Neutrophil (primary cell): ENCODE measurements at regions not wholly inside any gene's neighbourhood (a gene's known extent, or its start where the extent isn't known, plus 50 kb on each side); places are given as distances from the start of the nearest gene placed in this dataset.

Source experiments
- H3K27ac ChIP-seq: fragments of 200-600 bp; sonication (generic); 2 replicates; pipeline ENCODE4 v1.5.1; 2016; ENCODE audit warnings: mild to moderate bottlenecking, moderate library complexity
- H3K27me3 ChIP-seq: fragments of 200-600 bp; sonication (generic); 2 replicates; pipeline ENCODE4 v1.6.0; 2016; ENCODE audit warnings: mild to moderate bottlenecking
- H3K36me3 ChIP-seq: fragments of 200-600 bp; sonication (generic); 2 replicates; pipeline ENCODE4 v1.5.1; 2017
- H3K4me1 ChIP-seq, 2 experiments: fragments of 200-600 bp in 1 of 2; sonication (generic) in 1 of 2; 1 replicate in 1 of 2; 2 replicates in 1 of 2; pipeline versions ENCODE4 v1.5.1 to v1.6.1; 2013 to 2016; ENCODE audit warnings: low read depth in 1 of 2, low read length in 1 of 2, mild to moderate bottlenecking in 1 of 2, moderate library complexity in 1 of 2; ENCODE audit not compliant: control insufficient read depth in 1 of 2, insufficient read depth in 1 of 2
- H3K4me3 ChIP-seq, 2 experiments: fragments of 200-600 bp in 1 of 2; sonication (generic) in 1 of 2; 1 replicate in 1 of 2; 2 replicates in 1 of 2; pipeline ENCODE4 v1.5.1; 2013 to 2016; ENCODE audit warnings: low read depth in 1 of 2, low read length in 1 of 2, mild to moderate bottlenecking in 1 of 2, moderate library complexity in 1 of 2
- H3K9me3 ChIP-seq: fragments of 200-600 bp; sonication (generic); 2 replicates; pipeline ENCODE4 v1.5.1; 2016
- CTCF ChIP-seq: fragments of 200-600 bp; sonication (generic); IDR thresholded peaks from 2 replicates; pipeline ENCODE4 v1.5.1; 2016; ENCODE audit warnings: antibody characterized with exemption

DNA sequence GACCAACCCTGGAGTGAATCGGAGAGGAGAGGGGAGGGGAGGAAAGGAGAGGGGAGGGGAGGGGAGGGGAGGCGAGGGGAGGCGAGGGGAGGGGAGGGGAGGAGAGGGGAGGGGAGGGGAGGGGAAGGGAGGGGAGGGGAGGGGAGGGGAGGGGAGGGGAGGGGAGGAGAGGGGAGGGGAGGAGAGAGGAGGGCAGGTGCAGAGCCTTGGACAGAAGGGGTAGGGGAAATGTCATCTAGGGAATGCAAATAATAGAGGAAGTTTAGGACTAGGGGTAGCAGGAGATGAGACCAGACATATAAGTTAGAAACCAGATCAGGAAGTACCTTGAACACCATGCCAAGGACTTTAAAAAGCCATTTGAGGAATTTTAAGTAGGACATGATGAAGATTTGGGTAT is 119.8 kb downstream of the RBFOX3 start:
- H3K9me3 ChIP-seq: no peaks in the 10 kb centered on the region
- no peaks in the 10 kb centered on the region for H3K36me3 ChIP-seq
- TF ChIP-seq CTCF: no peak
- H3K27me3 ChIP-seq: peaks cover 22% of the 10 kb centered on the region
- no peak overlapping the region for H3K27ac ChIP-seq
- H3K4me3 ChIP-seq: no peak overlapping the region
- H3K4me1 ChIP-seq: no peaks in the 10 kb centered on the region

DNA sequence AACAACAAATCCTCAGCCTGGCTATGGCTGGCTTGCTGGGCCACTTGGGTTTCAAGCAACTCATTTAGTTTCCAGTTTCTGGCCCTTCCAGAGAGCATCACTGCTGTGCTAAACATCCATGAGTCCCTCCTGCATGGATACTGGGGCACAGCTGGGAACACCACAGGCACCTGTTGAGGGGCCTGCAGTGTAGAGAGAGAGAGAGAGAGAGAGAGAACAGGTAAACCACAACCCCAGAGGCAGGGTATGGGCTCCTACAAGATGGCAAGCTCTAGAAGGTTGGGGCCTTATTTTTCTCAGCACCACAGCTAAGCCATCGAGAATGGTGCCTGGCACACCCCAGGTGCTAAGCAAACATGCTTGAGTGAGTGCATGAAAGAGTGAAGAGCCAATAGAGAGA is 120.3 kb downstream of the RBFOX3 start:
- TF ChIP-seq CTCF: no peak
- peaks cover 27% of the 10 kb centered on the region for H3K27me3 ChIP-seq
- H3K36me3 ChIP-seq: no peaks in the 10 kb centered on the region
- H3K4me1 ChIP-seq: no peaks in the 10 kb centered on the region
- no peaks in the 10 kb centered on the region for H3K9me3 ChIP-seq
- H3K27ac ChIP-seq: no peak overlapping the region
- no peak overlapping the region for H3K4me3 ChIP-seq

- Histone ChIP-seq H3K4me1 (no peaks in the 10 kb centered on the region), H3K36me3 (no peaks in the 10 kb centered on the region), H3K4me3 (no peak overlapping the region), H3K27me3 (peaks cover 61% of the 10 kb centered on the region), H3K27ac (no peak overlapping the region), H3K9me3 (no peaks in the 10 kb centered on the region)
- TF ChIP-seq CTCF: no peak
These were observed 123.7 kb downstream of the RBFOX3 start for GRCh38 chr17:79487149-79487548.

GRCh38 chr17:79485991-79486390 is 124.9 kb downstream of the RBFOX3 start:
- Histone ChIP-seq H3K9me3 (no peaks in the 10 kb centered on the region), H3K27me3 (peaks cover 72% of the 10 kb centered on the region), H3K36me3 (no peaks in the 10 kb centered on the region), H3K4me1 (no peaks in the 10 kb centered on the region), H3K4me3 (no peak overlapping the region), H3K27ac (no peak overlapping the region)
- no peak for TF ChIP-seq CTCF

GRCh38 chr17:79485419-79485985 is 125.3 kb downstream of the RBFOX3 start:
- Histone ChIP-seq H3K36me3 (no peaks in the 10 kb centered on the region), H3K27me3 (peaks cover 77% of the 10 kb centered on the region), H3K27ac (no peak overlapping the region), H3K4me1 (no peaks in the 10 kb centered on the region), H3K9me3 (no peaks in the 10 kb centered on the region), H3K4me3 (no peak overlapping the region)
- no peak for TF ChIP-seq CTCF
